ENCODE measurements at regions not wholly inside any gene's neighbourhood (a gene's known extent, or its start where the extent isn't known, plus 50 kb on each side); places are given as distances from the start of the nearest gene placed in this dataset.

- TF ChIP-seq YY1 (IDR thresholded peaks at IDR 0.05; ENCODE audit: low read depth) (no peak), ZBTB7A (IDR thresholded peaks at IDR 0.05; ENCODE audit: low read depth) (no peak), CEBPB (IDR thresholded peaks at IDR 0.05) (no peak), FOXM1 (IDR thresholded peaks at IDR 0.05; ENCODE audit: borderline replicate concordance, low read depth) (no peak), TAF1 (IDR thresholded peaks at IDR 0.05; ENCODE audit: low read depth) (no peak), REST (IDR thresholded peaks at IDR 0.05; ENCODE audit: low read depth) (no peak), EP300 (IDR thresholded peaks at IDR 0.05; ENCODE audit: borderline replicate concordance) (no peak), CREB1 (IDR thresholded peaks at IDR 0.05; ENCODE audit: low read depth) (no peak), TEAD4 (IDR thresholded peaks at IDR 0.05) (no peak), MAX (IDR thresholded peaks at IDR 0.05) (no peak), USF1 (IDR thresholded peaks at IDR 0.05) (no peak)
These were observed 114.9 kb upstream of the FBXL7 start for GRCh38 chr5:15385037-15385436.

Measured in Ishikawa (cell line).